GM21367 (cell line): ENCODE measurements at regions not wholly inside any gene's neighbourhood (a gene's known extent, or its start where the extent isn't known, plus 50 kb on each side); places are given as distances from the start of the nearest gene placed in this dataset.

ENCODE experiments used
- ATAC-seq: cut with Tn5 transposase; IDR thresholded peaks from one replicate; pipeline ENCODE4 v1.9.1; 2021; ENCODE audit not compliant: unreplicated experiment

GRCh38 chr7:95668504-95669018 lies 72.2 kb upstream of the PDK4 start:
- no peak for ATAC-seq

- no peak for ATAC-seq
Measured at GRCh38 chr7:95662987-95663386, 66.7 kb upstream of the PDK4 start.

GRCh38 chr7:95660023-95660434 lies 63.7 kb upstream of the PDK4 start:
- no peak for ATAC-seq

- no peak for ATAC-seq
Measured at GRCh38 chr7:95658676-95659075, 62.4 kb upstream of the PDK4 start.

GRCh38 chr7:95649546-95649945 lies 53.2 kb upstream of the PDK4 start:
- ATAC-seq, result no peak

GRCh38 chr7:95646350-95646749 lies 50.0 kb upstream of the PDK4 start:
- no peak for ATAC-seq
